Kidney (tissue), 13 donors: ENCODE measurements at regions not wholly inside any gene's neighbourhood (a gene's known extent, or its start where the extent isn't known, plus 50 kb on each side); places are given as distances from the start of the nearest gene placed in this dataset.

ENCODE experiments used
- DNase-seq, 5 donors: peaks; one replicate each; pipeline ENCODE4 v3.0.0-alpha.2; 2013 to 2020
- FAIRE-seq: peaks from 2 replicates; lab custom pipeline; 2012; peaks lifted over from hg19 to GRCh38; lab: Jason Lieb, UNC
- H3K27ac ChIP-seq, 2 donors: one replicate each; pipeline ENCODE4 v1.7.0; 2013; ENCODE audit warnings: low read depth in 2 of 2, low read length in 2 of 2, inconsistent platforms in 1 of 2
- H3K27me3 ChIP-seq: one replicate; pipeline ENCODE4 v1.7.1; 2013; ENCODE audit warnings: low read length, inconsistent platforms; ENCODE audit not compliant: control insufficient read depth, insufficient read depth
- H3K36me3 ChIP-seq, 3 donors: one replicate each; pipeline versions ENCODE4 v1.7.0 to v1.7.1; 2013; ENCODE audit warnings: low read length in 3 of 3, control low read depth in 1 of 3, inconsistent platforms in 1 of 3; ENCODE audit not compliant: insufficient read depth in 3 of 3, control insufficient read depth in 2 of 3
- H3K4me1 ChIP-seq, 3 donors: one replicate each; pipeline versions ENCODE4 v1.7.0 to v1.7.1; 2013; ENCODE audit warnings: low read length in 3 of 3, inconsistent platforms in 1 of 3, low read depth in 1 of 3; ENCODE audit not compliant: control insufficient read depth in 2 of 3, insufficient read depth in 2 of 3
- H3K4me3 ChIP-seq, 3 donors: one replicate each; pipeline versions ENCODE4 v1.7.0 to v1.8.1; 2013; ENCODE audit warnings: low read length in 3 of 3, control low read depth in 1 of 3, inconsistent platforms in 1 of 3
- H3K9ac ChIP-seq, 3 donors: one replicate each; pipeline versions ENCODE4 v1.7.0 to v1.7.1; 2013; ENCODE audit warnings: low read length in 3 of 3, control low read depth in 1 of 3, inconsistent platforms in 1 of 3
- H3K9me3 ChIP-seq, 3 donors: one replicate each; pipeline versions ENCODE4 v1.7.0 to v1.7.1; 2013; ENCODE audit warnings: low read length in 3 of 3, control low read depth in 1 of 3, inconsistent platforms in 1 of 3; ENCODE audit not compliant: control insufficient read depth in 2 of 3, insufficient read depth in 1 of 3
- intact Hi-C: fragments of 100-400 bp; cut with DNase I; formaldehyde crosslinking; loops from one replicate; pipeline ENCODE4 v1.11.1; 2022
- TF ChIP-seq, protein P1 (sequence below): IDR thresholded peaks from 3 replicates; pipeline ENCODE4 v1.5.1; 2012; ENCODE audit warnings: mild to moderate bottlenecking, moderate library complexity, borderline replicate concordance; ENCODE audit not compliant: insufficient read depth; ENCODE audit errors: extremely low read depth
- donor health status: control.
- donor health status: control.
- donor health status: control.
- donor health status: control.
- donor health status: control.
- donor health status: DM: yes; HTN: yes; CAD: no.
- donor health status: Normal renal cell carcinoma (clear cell type).

DNA sequence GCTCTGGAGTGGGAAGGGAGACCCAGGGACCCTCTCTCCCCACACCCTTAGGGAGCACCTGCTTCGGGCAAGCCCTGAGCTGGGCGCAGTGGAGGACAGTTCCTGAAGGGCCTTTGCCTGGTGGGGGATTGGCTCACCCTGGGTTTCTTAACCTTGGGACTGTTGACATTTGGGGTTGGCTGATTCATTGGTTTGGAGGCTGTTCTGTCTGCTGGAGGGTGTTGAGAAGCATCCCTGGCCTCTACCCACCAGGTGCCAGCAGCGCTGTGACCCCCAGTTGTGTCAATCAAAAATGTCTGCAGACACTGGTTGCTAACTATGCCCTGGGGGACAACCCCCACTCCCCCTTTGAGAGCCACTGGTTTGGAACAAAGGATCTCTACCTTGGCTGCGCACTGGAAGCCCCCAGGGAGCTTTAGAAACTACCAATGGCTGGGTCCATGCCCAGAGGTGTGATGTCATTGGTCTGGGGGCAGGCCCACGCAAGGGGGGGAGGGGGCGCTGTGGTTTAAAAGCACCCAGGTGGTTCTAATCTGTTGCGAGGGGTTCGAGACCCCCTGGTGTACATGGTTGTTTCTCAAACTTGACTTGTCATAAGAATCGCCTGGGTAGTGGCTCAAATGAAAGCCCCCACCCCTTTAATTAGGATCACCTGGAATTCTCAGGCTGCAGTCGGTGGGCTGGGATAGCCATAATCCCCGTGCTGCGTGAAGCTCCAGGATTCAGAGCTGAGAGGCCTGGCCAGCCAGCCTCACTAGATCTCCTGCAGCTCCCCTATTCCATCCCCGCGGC, 151.9 kb upstream of the GSE1 start:
- Histone ChIP-seq H3K4me1 (peaks cover 5 to 24% (median 14%) of the 10 kb centered on the region in 3 donors), H3K4me3 (no peak overlapping the region), H3K9ac (peak overlapping the region in 1 of 3 donors; percentile 15), H3K27me3 (no peaks in the 10 kb centered on the region), H3K27ac (peak overlapping the region in 1 of 2 donors; percentile 49), H3K9me3 (no peaks in the 10 kb centered on the region), H3K36me3 (no peaks in the 10 kb centered on the region)
- TF ChIP-seq, protein P1, sequence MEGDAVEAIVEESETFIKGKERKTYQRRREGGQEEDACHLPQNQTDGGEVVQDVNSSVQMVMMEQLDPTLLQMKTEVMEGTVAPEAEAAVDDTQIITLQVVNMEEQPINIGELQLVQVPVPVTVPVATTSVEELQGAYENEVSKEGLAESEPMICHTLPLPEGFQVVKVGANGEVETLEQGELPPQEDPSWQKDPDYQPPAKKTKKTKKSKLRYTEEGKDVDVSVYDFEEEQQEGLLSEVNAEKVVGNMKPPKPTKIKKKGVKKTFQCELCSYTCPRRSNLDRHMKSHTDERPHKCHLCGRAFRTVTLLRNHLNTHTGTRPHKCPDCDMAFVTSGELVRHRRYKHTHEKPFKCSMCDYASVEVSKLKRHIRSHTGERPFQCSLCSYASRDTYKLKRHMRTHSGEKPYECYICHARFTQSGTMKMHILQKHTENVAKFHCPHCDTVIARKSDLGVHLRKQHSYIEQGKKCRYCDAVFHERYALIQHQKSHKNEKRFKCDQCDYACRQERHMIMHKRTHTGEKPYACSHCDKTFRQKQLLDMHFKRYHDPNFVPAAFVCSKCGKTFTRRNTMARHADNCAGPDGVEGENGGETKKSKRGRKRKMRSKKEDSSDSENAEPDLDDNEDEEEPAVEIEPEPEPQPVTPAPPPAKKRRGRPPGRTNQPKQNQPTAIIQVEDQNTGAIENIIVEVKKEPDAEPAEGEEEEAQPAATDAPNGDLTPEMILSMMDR = no peak
- peak in 4 of 5 donors; percentile 66 to 87 (median 69) for DNase-seq
- no peak for FAIRE-seq
- intact Hi-C loops = no loop called here

GRCh38 chr16:85461814-85462713, 151.1 kb upstream of the GSE1 start:
- intact Hi-C loops = no loop called here
- DNase-seq (peak in 4 of 5 donors; percentile 92 to 96 (median 94)), FAIRE-seq (no peak)
- TF ChIP-seq, protein P1 = no peak
- Histone ChIP-seq H3K4me3 (peak overlapping the region in 1 of 3 donors; percentile 8), H3K27ac (no peak overlapping the region), H3K36me3 (no peaks in the 10 kb centered on the region), H3K4me1 (peaks cover 5 to 24% (median 14%) of the 10 kb centered on the region in 3 donors), H3K27me3 (no peaks in the 10 kb centered on the region), H3K9ac (no peak overlapping the region), H3K9me3 (no peaks in the 10 kb centered on the region)

DNA sequence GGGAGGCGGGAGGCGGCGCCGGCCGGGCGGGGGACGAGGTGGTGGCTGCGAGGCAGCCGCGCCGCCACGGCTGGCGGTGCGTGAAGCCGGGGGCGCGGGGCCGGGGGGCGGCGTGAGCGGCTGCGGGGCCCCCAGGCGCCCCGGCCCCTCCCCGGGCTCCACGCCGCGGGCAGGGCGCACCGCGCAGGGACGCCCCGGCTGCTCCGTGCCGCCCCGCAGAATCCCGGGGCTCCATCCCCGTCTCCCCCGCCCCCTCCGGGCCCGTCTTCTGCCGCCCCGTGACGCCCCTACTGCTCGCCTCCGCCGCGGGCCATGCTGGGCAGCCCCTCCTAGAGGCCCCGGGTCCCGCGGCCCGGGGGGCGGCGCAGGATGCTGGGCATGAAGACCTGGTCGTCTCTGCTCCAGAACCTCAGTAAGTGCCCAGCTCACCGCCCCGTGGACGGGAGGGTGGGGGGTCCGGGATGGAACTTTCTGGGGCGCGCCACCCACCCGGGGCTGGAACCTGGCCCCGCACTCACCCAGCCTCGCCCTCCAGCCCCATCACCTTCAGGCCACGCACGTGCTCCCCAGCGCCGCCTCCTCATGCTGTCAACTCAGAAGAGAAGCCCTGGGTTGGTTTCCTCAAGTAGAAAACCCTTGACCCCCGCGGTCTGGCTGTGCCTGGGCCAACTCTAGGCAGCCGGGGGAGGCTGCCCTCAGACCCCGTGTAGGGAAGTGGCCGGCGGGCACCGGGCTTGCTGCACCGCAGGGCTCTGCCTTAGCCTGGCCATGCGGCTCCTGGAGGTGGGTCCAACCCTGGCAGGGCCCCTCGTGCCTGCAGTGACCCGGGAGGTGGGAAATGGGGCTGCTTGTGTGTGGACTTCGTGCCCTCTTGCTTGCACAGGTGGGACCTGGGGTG, 150.2 kb upstream of the GSE1 start:
- intact Hi-C loops = no loop called here
- no peak overlapping the region for H3K27ac ChIP-seq
- H3K4me3 ChIP-seq = no peak overlapping the region
- no peaks in the 10 kb centered on the region for H3K36me3 ChIP-seq
- TF ChIP-seq, protein P1 = no peak
- DNase-seq (peak in 1 of 5 donors; percentile 80), FAIRE-seq (no peak)
- H3K27me3 ChIP-seq = no peaks in the 10 kb centered on the region
- H3K4me1 ChIP-seq = peaks cover 5 to 24% (median 14%) of the 10 kb centered on the region in 3 donors
- H3K9ac ChIP-seq = no peak overlapping the region
- H3K9me3 ChIP-seq = no peaks in the 10 kb centered on the region
